HG02623 (cell line): ENCODE measurements at regions not wholly inside any gene's neighbourhood (a gene's known extent, or its start where the extent isn't known, plus 50 kb on each side); places are given as distances from the start of the nearest gene placed in this dataset.

Experiments
- ATAC-seq: cut with Tn5 transposase; IDR thresholded peaks from one replicate; pipeline ENCODE4 v1.9.1; 2021; ENCODE audit warnings: moderate library complexity; ENCODE audit not compliant: unreplicated experiment

- no peak for ATAC-seq
Measured at GRCh38 chr4:161237495-161237894, 926.3 kb downstream of the FSTL5 start.

GRCh38 chr4:161225327-161225726 lies 938.5 kb downstream of the FSTL5 start:
- no peak for ATAC-seq

- ATAC-seq = no peak
Measured at GRCh38 chr4:161222889-161223288, 940.9 kb downstream of the FSTL5 start.

GRCh38 chr4:161208564-161208963 lies 955.2 kb downstream of the FSTL5 start:
- ATAC-seq = no peak

- no peak for ATAC-seq
Measured at GRCh38 chr4:161206528-161207080, 957.2 kb downstream of the FSTL5 start.

GRCh38 chr4:161203865-161204264 lies 959.9 kb downstream of the FSTL5 start:
- no peak for ATAC-seq

GRCh38 chr4:161197912-161198311 lies 965.9 kb downstream of the FSTL5 start:
- no peak for ATAC-seq

GRCh38 chr4:161197474-161197873 lies 966.3 kb downstream of the FSTL5 start:
- no peak for ATAC-seq

GRCh38 chr4:161189286-161190134 lies 974.3 kb downstream of the FSTL5 start:
- ATAC-seq = no peak

GRCh38 chr4:161188578-161188977 lies 975.2 kb downstream of the FSTL5 start:
- ATAC-seq = no peak

- ATAC-seq = no peak
Measured at GRCh38 chr4:161187569-161187968, 976.2 kb downstream of the FSTL5 start.

GRCh38 chr4:161186750-161187149 lies 977.0 kb downstream of the FSTL5 start:
- no peak for ATAC-seq

GRCh38 chr4:161186012-161186411 lies 977.8 kb downstream of the FSTL5 start:
- no peak for ATAC-seq

- ATAC-seq = no peak
Measured at GRCh38 chr4:161183729-161184128, 980.1 kb downstream of the FSTL5 start.

- ATAC-seq = no peak
Measured at GRCh38 chr4:161182913-161183312, 980.9 kb downstream of the FSTL5 start.

GRCh38 chr4:161178310-161178709 lies 985.5 kb downstream of the FSTL5 start:
- no peak for ATAC-seq

GRCh38 chr4:161172396-161173026 lies 991.3 kb downstream of the FSTL5 start:
- ATAC-seq = no peak

GRCh38 chr4:161167539-161167938 lies 996.3 kb downstream of the FSTL5 start:
- no peak for ATAC-seq

- ATAC-seq = no peak
Measured at GRCh38 chr4:161160718-161161117, 1003.1 kb downstream of the FSTL5 start.

GRCh38 chr4:161148051-161148450 lies 1015.7 kb downstream of the FSTL5 start:
- no peak for ATAC-seq

- ATAC-seq = no peak
Measured at GRCh38 chr4:161143375-161143774, 1020.4 kb downstream of the FSTL5 start.

GRCh38 chr4:161134795-161135194 lies 1029.0 kb downstream of the FSTL5 start:
- no peak for ATAC-seq
